Body of pancreas (tissue), 4 donors: ENCODE measurements at regions not wholly inside any gene's neighbourhood (a gene's known extent, or its start where the extent isn't known, plus 50 kb on each side); places are given as distances from the start of the nearest gene placed in this dataset.

ENCODE experiments used
- CTCF ChIP-seq, 7 experiments: fragments of 450-650 bp in 4 of 7; fragments of 200-600 bp in 3 of 7; sonication (generic) in 3 of 7; IDR thresholded peaks; one replicate each; pipeline ENCODE4 v1.5.1; 2016 to 2019; ENCODE audit warnings: antibody characterized with exemption in 7 of 7
- POLR2A ChIP-seq, 3 donors: fragments of 450-650 bp; IDR thresholded peaks; one replicate each; pipeline ENCODE4 v1.6.1; 2016; ENCODE audit warnings: antibody characterized with exemption in 3 of 3, mild to moderate bottlenecking in 2 of 3

GRCh38 chr17:70327723-70328122 is 158.4 kb downstream of the KCNJ2 start:
- TF ChIP-seq CTCF (IDR thresholded peaks at IDR 0.05) (no peak), POLR2A (IDR thresholded peaks at IDR 0.05) (no peak)
